ENCODE measurements at regions not wholly inside any gene's neighbourhood (a gene's known extent, or its start where the extent isn't known, plus 50 kb on each side); places are given as distances from the start of the nearest gene placed in this dataset.
"Not testable (repeated sequence)": the region's sequence is repeated elsewhere in the genome, so short reads cannot be mapped to it uniquely, and the experiment has no call there.

DNA sequence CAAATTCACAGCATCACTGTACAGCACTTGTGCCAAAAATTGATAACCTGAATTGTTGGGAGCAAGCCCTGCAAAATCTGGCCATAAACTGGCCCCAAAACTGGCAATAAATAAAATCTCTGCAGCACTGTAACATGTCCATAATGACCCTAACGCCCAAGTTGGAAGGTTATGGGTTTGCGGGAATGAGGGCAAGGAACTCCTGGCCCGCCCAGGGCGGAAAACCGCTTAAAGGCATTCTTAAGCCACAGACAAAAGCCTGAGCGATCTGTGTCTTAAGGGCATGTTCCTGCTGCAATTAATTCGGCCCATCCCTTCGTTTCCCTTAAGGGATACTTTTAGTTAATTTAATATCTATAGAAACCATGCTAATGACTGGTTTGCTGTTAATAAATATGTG is 690.1 kb upstream of the EPHA5 start:
- BruUV-seq (replicated peaks); FAIRE-seq; H3K27ac ChIP-seq (ENCODE audit: extremely low read length, insufficient read depth, low read length); H3K4me2 ChIP-seq (ENCODE audit: low read depth, low read length); H3K9me3 ChIP-seq (ENCODE audit: low read length); H3K79me2 ChIP-seq (ENCODE audit: insufficient read depth, low read length); ATAC-seq; intact Hi-C loops (cut with micrococcal nuclease; ENCODE audit: unreplicated experiment); DNase-seq (ENCODE audit: low spot score); H3K4me1 ChIP-seq (ENCODE audit: insufficient read depth, low read length); H3K9ac ChIP-seq (ENCODE audit: insufficient read depth, low read depth, low read length); H2AFZ ChIP-seq (ENCODE audit: low read length); H3K27me3 ChIP-seq (ENCODE audit: control insufficient read depth in 1 of 2, insufficient read depth in 2 of 2, low read length in 2 of 2); POLR2A ChIA-PET; H3K36me3 ChIP-seq (replicated peaks in 1 of 2; ENCODE audit: control insufficient read depth in 1 of 2, insufficient read depth in 2 of 2, low read length in 2 of 2); CTCF ChIA-PET (ENCODE audit: low intra/inter-chr PET ratio, low total read pairs); H4K20me1 ChIP-seq (ENCODE audit: insufficient read depth, low read length); in situ Hi-C loops (cut with HindIII; ENCODE audit: extremely low pct_ligation_motif_present, low pct_unique_long_range_greater_than_20kb); H3K4me3 ChIP-seq (replicated peaks in 1 of 3; ENCODE audit: insufficient read depth in 1 of 3, low read depth in 2 of 3, low read length in 3 of 3): not testable (repeated sequence)
- WGBS (ENCODE audit: low lambda C conversion rate): 0% methylated on average over 5 of the region's 8 CpGs

DNA sequence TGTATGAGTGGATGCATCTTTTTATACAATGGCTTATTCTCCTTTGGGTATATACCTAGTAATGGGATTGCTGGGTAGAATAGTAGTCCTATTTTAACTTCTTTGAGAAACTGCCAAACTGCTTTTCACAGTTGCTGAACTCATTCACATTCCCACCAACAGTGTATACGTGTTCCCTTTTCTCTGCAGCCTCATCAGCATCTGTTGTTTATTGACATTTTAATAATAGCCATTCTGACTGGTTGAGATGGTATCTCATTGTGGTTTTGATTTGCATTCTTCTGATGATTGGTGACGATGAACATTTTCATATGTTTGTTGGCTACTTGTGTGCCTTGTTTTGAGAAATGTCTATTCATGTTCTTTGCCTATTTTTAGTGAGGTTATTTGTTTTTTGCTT is 687.0 kb upstream of the EPHA5 start:
- no peak for FAIRE-seq
- intact Hi-C loops (cut with micrococcal nuclease; ENCODE audit: unreplicated experiment): no loop called here
- TF ChIP-seq ATF7-NPFF (CRISPR knock-in tag; IDR thresholded peaks at IDR 0.05; ENCODE audit: low read depth): no peak
- TF ChIP-seq ZNF569 (CRISPR knock-in tag; IDR thresholded peaks at IDR 0.05; ENCODE audit: borderline replicate concordance): no peak
- no peak for TF ChIP-seq ETV5 (CRISPR knock-in tag; IDR thresholded peaks at IDR 0.05; ENCODE audit: borderline replicate concordance)
- TF ChIP-seq FOXA3 (CRISPR knock-in tag; IDR thresholded peaks at IDR 0.05): no peak
- TF ChIP-seq, protein P1, sequence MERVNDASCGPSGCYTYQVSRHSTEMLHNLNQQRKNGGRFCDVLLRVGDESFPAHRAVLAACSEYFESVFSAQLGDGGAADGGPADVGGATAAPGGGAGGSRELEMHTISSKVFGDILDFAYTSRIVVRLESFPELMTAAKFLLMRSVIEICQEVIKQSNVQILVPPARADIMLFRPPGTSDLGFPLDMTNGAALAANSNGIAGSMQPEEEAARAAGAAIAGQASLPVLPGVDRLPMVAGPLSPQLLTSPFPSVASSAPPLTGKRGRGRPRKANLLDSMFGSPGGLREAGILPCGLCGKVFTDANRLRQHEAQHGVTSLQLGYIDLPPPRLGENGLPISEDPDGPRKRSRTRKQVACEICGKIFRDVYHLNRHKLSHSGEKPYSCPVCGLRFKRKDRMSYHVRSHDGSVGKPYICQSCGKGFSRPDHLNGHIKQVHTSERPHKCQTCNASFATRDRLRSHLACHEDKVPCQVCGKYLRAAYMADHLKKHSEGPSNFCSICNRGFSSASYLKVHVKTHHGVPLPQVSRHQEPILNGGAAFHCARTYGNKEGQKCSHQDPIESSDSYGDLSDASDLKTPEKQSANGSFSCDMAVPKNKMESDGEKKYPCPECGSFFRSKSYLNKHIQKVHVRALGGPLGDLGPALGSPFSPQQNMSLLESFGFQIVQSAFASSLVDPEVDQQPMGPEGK (CRISPR knock-in tag; IDR thresholded peaks at IDR 0.05): no peak
- TF ChIP-seq, protein P2, sequence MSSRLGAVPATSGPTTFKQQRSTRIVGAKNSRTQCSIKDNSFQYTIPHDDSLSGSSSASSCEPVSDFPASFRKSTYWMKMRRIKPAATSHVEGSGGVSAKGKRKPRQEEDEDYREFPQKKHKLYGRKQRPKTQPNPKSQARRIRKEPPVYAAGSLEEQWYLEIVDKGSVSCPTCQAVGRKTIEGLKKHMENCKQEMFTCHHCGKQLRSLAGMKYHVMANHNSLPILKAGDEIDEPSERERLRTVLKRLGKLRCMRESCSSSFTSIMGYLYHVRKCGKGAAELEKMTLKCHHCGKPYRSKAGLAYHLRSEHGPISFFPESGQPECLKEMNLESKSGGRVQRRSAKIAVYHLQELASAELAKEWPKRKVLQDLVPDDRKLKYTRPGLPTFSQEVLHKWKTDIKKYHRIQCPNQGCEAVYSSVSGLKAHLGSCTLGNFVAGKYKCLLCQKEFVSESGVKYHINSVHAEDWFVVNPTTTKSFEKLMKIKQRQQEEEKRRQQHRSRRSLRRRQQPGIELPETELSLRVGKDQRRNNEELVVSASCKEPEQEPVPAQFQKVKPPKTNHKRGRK (CRISPR knock-in tag; IDR thresholded peaks at IDR 0.05): no peak

More for the DNA sequence above, 687.0 kb upstream of the EPHA5 start:
- ChIA-PET CTCF (ENCODE audit: low intra/inter-chr PET ratio, low total read pairs) (no interaction called here), POLR2A (no interaction called here)
- Histone ChIP-seq H3K9me3 (ENCODE audit: low read length) (no peaks in the 10 kb centered on the region), H3K4me2 (ENCODE audit: low read depth, low read length) (no peak overlapping the region), H3K4me1 (ENCODE audit: insufficient read depth, low read length) (no peaks in the 10 kb centered on the region), H3K4me3 (replicated peaks in 1 of 3; ENCODE audit: insufficient read depth in 1 of 3, low read depth in 2 of 3, low read length in 3 of 3) (no peak overlapping the region), H3K79me2 (ENCODE audit: insufficient read depth, low read length) (no peaks in the 10 kb centered on the region), H3K27me3 (ENCODE audit: control insufficient read depth in 1 of 2, insufficient read depth in 2 of 2, low read length in 2 of 2) (no peaks in the 10 kb centered on the region), H3K27ac (ENCODE audit: extremely low read length, insufficient read depth, low read length) (no peak overlapping the region), H4K20me1 (ENCODE audit: insufficient read depth, low read length) (no peaks in the 10 kb centered on the region; the same call in 1 of the 2 replicates), H3K9ac (ENCODE audit: insufficient read depth, low read depth, low read length) (no peak overlapping the region), H2AFZ (ENCODE audit: low read length) (no peak overlapping the region), H3K36me3 (replicated peaks in 1 of 2; ENCODE audit: control insufficient read depth in 1 of 2, insufficient read depth in 2 of 2, low read length in 2 of 2) (no peaks in the 10 kb centered on the region)
- ATAC-seq (no peak; the same call in 2 of the 3 replicates), DNase-seq (ENCODE audit: low spot score) (no peak)
- BruUV-seq (replicated peaks): no TSS peak
- in situ Hi-C loops (cut with HindIII; ENCODE audit: extremely low pct_ligation_motif_present, low pct_unique_long_range_greater_than_20kb): no loop called here
- 20% methylated on average over 2 of the region's 2 CpGs for WGBS (ENCODE audit: low lambda C conversion rate)

Measured in HepG2 (cell line).